Mesenchymal stem cell (in vitro differentiated cells and primary cell): ENCODE measurements at regions not wholly inside any gene's neighbourhood (a gene's known extent, or its start where the extent isn't known, plus 50 kb on each side); places are given as distances from the start of the nearest gene placed in this dataset.

ENCODE experiments used
- DNase-seq: peaks from one replicate; pipeline ENCODE4 v3.0.0-alpha.2; 2013
- H2AFZ ChIP-seq: one replicate; pipeline ENCODE4 v1.6.1; 2013; ENCODE audit warnings: low read depth, mild to moderate bottlenecking, control low read depth, inconsistent platforms, low read length, moderate library complexity
- H2AK5ac ChIP-seq: 2 replicates; pipeline ENCODE4 v1.6.1; 2013; ENCODE audit warnings: low read length, moderate library complexity, mild to moderate bottlenecking, inconsistent platforms; ENCODE audit not compliant: severe bottlenecking
- H2BK120ac ChIP-seq: one replicate; pipeline ENCODE4 v1.6.1; 2013; ENCODE audit warnings: low read depth, mild to moderate bottlenecking, inconsistent platforms, low read length, moderate library complexity
- H2BK12ac ChIP-seq, 2 experiments: one replicate each; pipeline ENCODE4 v1.6.1; 2013; ENCODE audit warnings: inconsistent platforms in 2 of 2, low read length in 2 of 2, mild to moderate bottlenecking in 2 of 2, moderate library complexity in 2 of 2, control low read depth in 1 of 2
- H2BK15ac ChIP-seq: one replicate; pipeline ENCODE4 v1.6.1; 2013; ENCODE audit warnings: mild to moderate bottlenecking, low read depth, inconsistent platforms; ENCODE audit not compliant: poor library complexity, severe bottlenecking
- H2BK5ac ChIP-seq: 2 replicates; pipeline ENCODE4 v1.6.1; 2013; ENCODE audit warnings: low read depth, mild to moderate bottlenecking, low read length, control low read depth, inconsistent platforms; ENCODE audit not compliant: poor library complexity, severe bottlenecking
- H3K14ac ChIP-seq, 2 experiments: one replicate each; pipeline ENCODE4 v1.6.1; 2013; ENCODE audit warnings: inconsistent platforms in 2 of 2, low read length in 2 of 2, control low read depth in 1 of 2, mild to moderate bottlenecking in 1 of 2, moderate library complexity in 1 of 2
- H3K18ac ChIP-seq, 2 experiments: one replicate each; pipeline ENCODE4 v1.6.1; 2013; ENCODE audit warnings: inconsistent platforms in 2 of 2, low read length in 2 of 2, control low read depth in 1 of 2, low read depth in 1 of 2, mild to moderate bottlenecking in 1 of 2
- H3K23ac ChIP-seq, 2 experiments: one replicate each; pipeline ENCODE4 v1.6.1; 2013; ENCODE audit warnings: inconsistent platforms in 2 of 2, low read length in 2 of 2, mild to moderate bottlenecking in 2 of 2, moderate library complexity in 2 of 2, control low read depth in 1 of 2
- H3K27ac ChIP-seq: 2 replicates; pipeline ENCODE4 v1.5.1; 2013; ENCODE audit warnings: mild to moderate bottlenecking, moderate library complexity, low read length, control low read depth, inconsistent platforms; ENCODE audit not compliant: poor library complexity, severe bottlenecking
- H3K27me3 ChIP-seq, 2 experiments: 2 replicates each; pipeline versions ENCODE4 v1.6.1 to v1.7.0; 2013; ENCODE audit warnings: low read length in 2 of 2, mild to moderate bottlenecking in 2 of 2, moderate library complexity in 2 of 2, control low read depth in 1 of 2, inconsistent platforms in 1 of 2; ENCODE audit not compliant: control insufficient read depth in 1 of 2, insufficient read depth in 1 of 2
- H3K36me3 ChIP-seq, 2 experiments: 2 replicates each; pipeline versions ENCODE4 v1.6.1 to v1.7.0; 2013; ENCODE audit warnings: low read length in 2 of 2, control low read depth in 1 of 2, inconsistent platforms in 1 of 2, low read depth in 1 of 2, mild to moderate bottlenecking in 1 of 2; ENCODE audit not compliant: insufficient read depth in 2 of 2, control insufficient read depth in 1 of 2
- H3K4ac ChIP-seq, 2 experiments: one replicate each; pipeline ENCODE4 v1.6.1; 2013; ENCODE audit warnings: inconsistent platforms in 2 of 2, low read length in 2 of 2, mild to moderate bottlenecking in 2 of 2, moderate library complexity in 2 of 2, control low read depth in 1 of 2, low read depth in 1 of 2
- H3K4me1 ChIP-seq: 2 replicates; pipeline ENCODE4 v1.6.1; 2013; ENCODE audit warnings: low read depth, low read length, control low read depth; ENCODE audit not compliant: control insufficient read depth, insufficient read depth
- H3K4me2 ChIP-seq: 2 replicates; pipeline ENCODE4 v1.6.1; 2013; ENCODE audit warnings: low read length, mild to moderate bottlenecking, inconsistent platforms; ENCODE audit not compliant: poor library complexity, severe bottlenecking
- H3K4me3 ChIP-seq, 2 experiments: 2 replicates each; pipeline versions ENCODE4 v1.5.1 to v1.7.0; 2013; ENCODE audit warnings: low read length in 2 of 2, mild to moderate bottlenecking in 2 of 2, control low read depth in 1 of 2, low read depth in 1 of 2; ENCODE audit not compliant: insufficient read depth in 1 of 2
- H3K79me1 ChIP-seq: replicated peaks from 2 replicates; pipeline ENCODE4 v1.6.1; 2013; ENCODE audit warnings: mild to moderate bottlenecking, control low read depth, low read length, inconsistent platforms; ENCODE audit not compliant: poor library complexity, severe bottlenecking
- H3K9ac ChIP-seq: 2 replicates; pipeline ENCODE4 v1.7.0; 2013; ENCODE audit warnings: mild to moderate bottlenecking, low read length, moderate library complexity
- H3K9me3 ChIP-seq: 2 replicates; pipeline ENCODE4 v1.7.0; 2013; ENCODE audit warnings: mild to moderate bottlenecking, low read length; ENCODE audit not compliant: control insufficient read depth
- H4K8ac ChIP-seq: one replicate; pipeline ENCODE4 v1.6.1; 2013; ENCODE audit warnings: inconsistent platforms, mild to moderate bottlenecking, low read length, moderate library complexity
- H4K91ac ChIP-seq: one replicate; pipeline ENCODE4 v1.6.1; 2013; ENCODE audit warnings: mild to moderate bottlenecking, low read length, inconsistent platforms
- WGBS: methylation state at CpG from one replicate; pipeline ENCODE4 v1.1.7; 2013; ENCODE audit warnings: mixed read lengths; 5-methylcytosine and 5-hydroxymethylcytosine counted together

DNA sequence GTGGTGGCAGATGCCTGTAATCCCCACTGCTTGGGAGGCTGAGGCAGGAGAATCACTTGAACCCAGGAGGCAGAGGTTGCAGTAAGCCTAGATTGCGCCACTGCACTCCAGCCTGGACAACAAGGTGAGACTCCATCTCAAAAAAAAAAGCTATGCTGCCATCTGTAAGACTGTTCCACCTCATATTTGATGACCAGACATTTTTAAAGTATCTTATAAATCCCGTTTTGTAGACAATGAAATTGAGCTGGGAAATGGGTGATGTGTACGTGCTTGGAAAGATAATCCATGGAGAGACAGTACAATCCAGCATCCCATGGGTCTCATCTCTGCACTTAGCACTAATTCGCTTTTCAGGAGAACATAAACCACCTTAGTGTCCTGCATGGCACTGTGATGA, 126.5 kb upstream of the ATP5MC3 start:
- H2AFZ ChIP-seq, result no peak overlapping the region
- no peak overlapping the region for H2AK5ac ChIP-seq
- H3K9me3 ChIP-seq, result no peaks in the 10 kb centered on the region
- no peak overlapping the region for H3K18ac ChIP-seq
- no peaks in the 10 kb centered on the region for H3K79me1 ChIP-seq
- no peak overlapping the region for H2BK12ac ChIP-seq
- no peak for DNase-seq
- WGBS, result 57% methylated on average over 3 of the region's 4 CpGs
- no peak overlapping the region for H4K8ac ChIP-seq
- H2BK15ac ChIP-seq, result no peak overlapping the region
- no peak overlapping the region for H3K27ac ChIP-seq
- H2BK120ac ChIP-seq, result no peak overlapping the region
- no peak overlapping the region for H3K4me2 ChIP-seq
- H3K23ac ChIP-seq, result no peak overlapping the region
- no peaks in the 10 kb centered on the region for H3K36me3 ChIP-seq
- no peaks in the 10 kb centered on the region for H3K4me1 ChIP-seq
- H3K4ac ChIP-seq, result no peak overlapping the region
- peaks cover 3 to 17% of the 10 kb centered on the region in 2 experiments for H3K27me3 ChIP-seq
- H4K91ac ChIP-seq, result no peak overlapping the region
- no peak overlapping the region for H3K9ac ChIP-seq
- no peak overlapping the region for H3K4me3 ChIP-seq
- H3K14ac ChIP-seq, result no peak overlapping the region
- H2BK5ac ChIP-seq, result no peak overlapping the region

DNA sequence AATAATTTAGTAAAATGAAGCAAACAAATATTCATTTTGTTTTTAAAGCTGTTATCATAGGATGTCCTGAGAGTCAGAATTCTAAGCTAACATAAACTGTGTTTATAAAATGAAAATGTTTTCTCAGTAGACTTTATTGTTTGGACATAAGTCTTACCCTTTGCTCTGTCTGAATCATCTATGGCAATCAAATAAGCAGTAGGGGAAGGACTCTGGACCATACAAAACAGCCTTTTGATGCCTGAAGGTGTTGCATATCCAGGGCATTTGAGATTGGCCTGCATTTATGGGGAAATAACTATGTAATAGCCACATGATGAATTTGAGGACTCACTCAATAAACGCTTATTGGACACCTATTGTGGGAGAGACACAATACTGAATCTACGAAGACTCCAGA, 123.0 kb upstream of the ATP5MC3 start:
- Histone ChIP-seq H4K8ac (no peak overlapping the region), H2AK5ac (no peak overlapping the region), H2AFZ (no peak overlapping the region), H3K27ac (no peak overlapping the region), H3K9me3 (no peaks in the 10 kb centered on the region), H3K4me3 (no peak overlapping the region), H3K79me1 (no peaks in the 10 kb centered on the region), H3K4me2 (no peak overlapping the region), H2BK12ac (no peak overlapping the region), H3K4me1 (no peaks in the 10 kb centered on the region), H3K23ac (no peak overlapping the region), H2BK15ac (no peak overlapping the region), H3K18ac (no peak overlapping the region), H3K4ac (no peak overlapping the region), H4K91ac (no peak overlapping the region), H2BK5ac (no peak overlapping the region), H3K27me3 (peaks cover 4 to 22% of the 10 kb centered on the region in 2 experiments), H3K9ac (no peak overlapping the region), H2BK120ac (no peak overlapping the region), H3K14ac (no peak overlapping the region), H3K36me3 (no peaks in the 10 kb centered on the region)
- DNase-seq, result no peak
- WGBS, result 93% methylated on average over 2 of the region's 2 CpGs

DNA sequence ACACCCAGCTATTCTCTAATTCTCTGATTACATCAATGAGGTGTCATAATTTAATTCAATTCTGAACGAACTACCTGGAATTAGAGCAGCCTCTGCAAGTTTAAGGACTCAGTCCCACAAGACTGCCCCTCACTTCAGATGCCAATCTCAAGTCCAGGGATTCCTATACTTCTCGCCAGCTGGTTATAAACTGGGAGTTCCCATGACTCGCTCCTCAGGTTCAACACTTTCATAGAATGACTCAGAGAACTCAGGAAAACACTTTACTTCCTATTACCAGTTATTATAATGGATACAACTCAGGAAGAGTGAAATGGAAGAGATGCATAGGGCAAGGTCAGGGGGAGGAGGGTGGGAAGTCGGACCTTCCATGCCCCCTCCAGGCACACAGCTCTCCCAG, 112.3 kb upstream of the ATP5MC3 start:
- no peak overlapping the region for H2BK12ac ChIP-seq
- WGBS, result 56% methylated on average over 2 of the region's 4 CpGs
- no peak overlapping the region for H3K27ac ChIP-seq
- H3K4me1 ChIP-seq, result no peaks in the 10 kb centered on the region
- no peak overlapping the region for H2BK120ac ChIP-seq
- H3K4me2 ChIP-seq, result no peak overlapping the region
- H2AFZ ChIP-seq, result no peak overlapping the region
- no peak for DNase-seq
- H3K79me1 ChIP-seq, result no peaks in the 10 kb centered on the region
- H3K9me3 ChIP-seq, result no peaks in the 10 kb centered on the region
- H3K23ac ChIP-seq, result no peak overlapping the region
- H4K91ac ChIP-seq, result no peak overlapping the region
- no peak overlapping the region for H2AK5ac ChIP-seq
- no peak overlapping the region for H3K18ac ChIP-seq
- H3K9ac ChIP-seq, result no peak overlapping the region
- no peak overlapping the region for H4K8ac ChIP-seq
- no peak overlapping the region for H2BK15ac ChIP-seq
- no peak overlapping the region for H2BK5ac ChIP-seq
- no peaks in the 10 kb centered on the region for H3K36me3 ChIP-seq
- H3K4me3 ChIP-seq, result no peak overlapping the region
- no peak overlapping the region for H3K14ac ChIP-seq
- H3K4ac ChIP-seq, result no peak overlapping the region
- H3K27me3 ChIP-seq, result peaks cover 12 to 24% of the 10 kb centered on the region in 2 experiments

DNA sequence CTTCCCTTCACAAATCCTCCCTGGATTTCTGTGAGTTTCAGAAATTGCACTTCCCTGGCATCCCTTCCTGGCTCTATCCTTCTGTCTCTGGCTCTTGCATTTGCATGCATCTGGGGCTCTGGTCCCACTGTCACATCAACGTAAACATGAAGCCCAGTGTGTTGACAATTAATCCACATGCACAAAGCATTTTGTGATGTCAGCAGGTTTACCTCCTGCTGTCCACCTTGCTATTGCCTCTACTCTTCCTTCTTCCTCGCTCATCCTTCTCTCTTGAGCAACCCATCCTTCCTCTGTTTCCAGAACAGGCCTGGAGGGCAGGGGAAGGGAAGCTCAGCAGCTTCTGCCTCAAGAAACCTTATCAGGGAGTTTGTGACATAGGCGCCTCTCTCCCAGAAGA, 111.7 kb upstream of the ATP5MC3 start:
- no peak overlapping the region for H2BK15ac ChIP-seq
- H3K36me3 ChIP-seq, result no peaks in the 10 kb centered on the region
- H2BK5ac ChIP-seq, result no peak overlapping the region
- no peak overlapping the region for H3K9ac ChIP-seq
- H2AFZ ChIP-seq, result no peak overlapping the region
- H3K79me1 ChIP-seq, result no peaks in the 10 kb centered on the region
- no peak overlapping the region for H3K18ac ChIP-seq
- no peak overlapping the region for H3K4ac ChIP-seq
- H3K23ac ChIP-seq, result no peak overlapping the region
- no peaks in the 10 kb centered on the region for H3K4me1 ChIP-seq
- H2BK12ac ChIP-seq, result no peak overlapping the region
- no peak overlapping the region for H3K14ac ChIP-seq
- H2BK120ac ChIP-seq, result no peak overlapping the region
- no peak overlapping the region for H4K8ac ChIP-seq
- no peaks in the 10 kb centered on the region for H3K9me3 ChIP-seq
- H3K27me3 ChIP-seq, result peaks cover 17 to 24% of the 10 kb centered on the region in 2 experiments
- H3K4me2 ChIP-seq, result no peak overlapping the region
- no peak overlapping the region for H3K4me3 ChIP-seq
- no peak overlapping the region for H3K27ac ChIP-seq
- H2AK5ac ChIP-seq, result no peak overlapping the region
- no peak for DNase-seq
- no peak overlapping the region for H4K91ac ChIP-seq
- WGBS, result 71% methylated on average over 3 of the region's 3 CpGs
